DMS79 treated with DMSO at 0.1 percent for 48 hours (cell line): ENCODE measurements at regions not wholly inside any gene's neighbourhood (a gene's known extent, or its start where the extent isn't known, plus 50 kb on each side); places are given as distances from the start of the nearest gene placed in this dataset.
"Not testable (repeated sequence)": the region's sequence is repeated elsewhere in the genome, so short reads cannot be mapped to it uniquely, and the experiment has no call there.

Experiments used
- DNase-seq: peaks from one replicate; lab custom pipeline; 2025; lab: John Stamatoyannopoulos, UW

DNA sequence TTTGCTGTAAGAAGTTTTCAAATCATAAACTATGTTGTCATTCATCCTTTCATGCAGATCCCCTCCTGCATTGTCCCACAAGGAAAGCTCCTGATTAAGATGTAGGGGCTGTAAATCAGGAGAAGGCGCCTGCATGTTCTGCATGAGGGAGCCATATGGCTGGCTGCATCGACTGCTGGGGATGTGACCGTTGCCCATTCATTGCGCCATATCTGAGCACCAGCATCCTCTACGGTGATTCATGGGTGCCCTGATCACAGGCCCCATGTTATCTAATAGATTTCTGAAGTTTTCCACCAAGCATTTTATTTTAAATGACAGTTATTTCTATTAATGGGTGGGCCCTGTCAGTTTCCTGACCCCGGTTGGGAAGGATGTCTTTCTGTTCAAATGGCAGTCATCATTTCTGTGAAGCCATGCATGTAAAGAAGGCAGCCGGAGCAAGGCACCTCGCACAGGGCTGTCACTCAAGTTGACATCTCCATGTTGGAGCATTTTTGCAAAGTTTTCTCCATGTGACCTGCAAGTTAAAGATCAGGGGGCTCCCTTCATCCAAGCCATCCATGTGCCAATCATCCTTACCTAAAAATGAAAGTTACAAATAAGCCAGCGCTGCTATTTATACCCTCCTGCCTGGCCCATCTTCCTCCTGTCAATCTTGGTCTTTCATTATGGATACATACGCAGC is 128.8 kb downstream of the TEX36 start:
- no peak for DNase-seq

GRCh38 chr10:125553091-125553490 is 129.9 kb downstream of the TEX36 start:
- DNase-seq: no peak

DNA sequence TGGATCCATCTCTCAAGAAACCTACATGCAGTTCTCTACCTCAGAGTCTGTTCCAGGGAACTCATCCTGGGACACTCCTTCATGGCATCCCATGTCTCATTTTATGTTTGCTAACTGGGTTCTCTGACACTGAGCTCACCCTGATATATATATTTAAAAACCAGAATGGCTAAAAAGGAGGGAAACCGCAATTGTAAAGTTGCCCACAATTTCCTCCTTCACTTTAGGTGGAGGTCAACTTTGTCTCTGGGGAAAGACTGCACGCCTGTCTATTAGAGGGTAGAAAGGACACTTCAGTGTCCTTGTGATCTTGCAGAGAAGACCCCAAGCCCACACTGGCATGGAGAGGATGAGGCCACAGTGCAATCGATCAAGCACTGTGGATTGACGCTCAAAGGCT is 131.7 kb downstream of the TEX36 start:
- DNase-seq: no peak

GRCh38 chr10:125550362-125550761 is 132.6 kb downstream of the TEX36 start:
- DNase-seq: peak; percentile 29

DNA sequence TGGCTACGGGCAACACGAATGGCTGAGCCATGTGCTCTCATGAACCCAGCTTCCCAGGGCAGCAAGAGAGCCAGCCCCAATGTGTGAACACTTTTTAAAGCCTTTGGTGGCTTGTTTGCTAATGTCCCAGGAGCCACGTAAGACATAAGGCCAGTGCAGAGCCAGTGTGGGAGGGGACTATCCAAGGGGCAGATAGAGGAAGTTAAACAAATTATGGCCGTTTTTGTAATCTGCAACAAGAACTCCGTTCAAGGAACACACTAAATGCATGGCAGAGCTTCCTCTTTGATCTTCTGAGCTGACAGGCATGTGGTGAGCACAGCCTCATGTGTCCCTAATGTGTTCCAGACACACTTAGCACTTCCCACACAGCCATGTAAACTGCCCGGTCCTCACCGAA is 133.3 kb downstream of the TEX36 start:
- DNase-seq: no peak

GRCh38 chr10:125548878-125549277 is 134.1 kb downstream of the TEX36 start:
- no peak for DNase-seq

GRCh38 chr10:125548356-125548755 is 134.6 kb downstream of the TEX36 start:
- no peak for DNase-seq

DNA sequence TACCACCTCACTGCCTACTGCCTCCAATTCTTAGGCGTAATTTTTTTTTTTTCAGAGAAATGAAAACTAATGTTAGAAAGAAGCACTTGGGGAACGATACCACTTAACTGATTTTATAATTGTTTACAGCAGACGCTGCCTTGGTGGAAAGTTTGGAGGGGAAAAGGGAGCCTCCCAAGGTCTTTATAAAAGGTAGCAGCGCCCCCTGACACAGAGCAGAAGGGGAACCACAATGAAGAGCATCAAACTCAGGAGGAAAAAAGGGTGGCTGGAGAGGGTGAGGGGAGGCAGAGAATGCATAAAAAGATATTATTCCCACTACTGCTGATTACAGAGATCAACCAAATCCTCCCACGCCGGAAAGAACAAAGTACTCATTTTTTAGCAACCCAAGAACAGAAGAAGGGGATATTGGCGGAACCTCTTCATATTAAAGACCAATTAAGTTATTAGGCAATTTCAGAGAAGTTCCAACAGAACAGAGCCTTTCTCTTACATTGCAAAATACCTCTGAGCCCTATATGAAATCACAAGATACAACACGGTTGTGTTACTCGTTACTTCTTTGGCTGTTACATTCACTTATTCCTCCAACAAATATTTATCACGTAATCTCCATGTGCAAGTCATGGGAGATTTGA is 135.8 kb downstream of the TEX36 start:
- DNase-seq: no peak

- no peak for DNase-seq
Observed at GRCh38 chr10:125543796-125544195, 139.2 kb downstream of the TEX36 start.

DNA sequence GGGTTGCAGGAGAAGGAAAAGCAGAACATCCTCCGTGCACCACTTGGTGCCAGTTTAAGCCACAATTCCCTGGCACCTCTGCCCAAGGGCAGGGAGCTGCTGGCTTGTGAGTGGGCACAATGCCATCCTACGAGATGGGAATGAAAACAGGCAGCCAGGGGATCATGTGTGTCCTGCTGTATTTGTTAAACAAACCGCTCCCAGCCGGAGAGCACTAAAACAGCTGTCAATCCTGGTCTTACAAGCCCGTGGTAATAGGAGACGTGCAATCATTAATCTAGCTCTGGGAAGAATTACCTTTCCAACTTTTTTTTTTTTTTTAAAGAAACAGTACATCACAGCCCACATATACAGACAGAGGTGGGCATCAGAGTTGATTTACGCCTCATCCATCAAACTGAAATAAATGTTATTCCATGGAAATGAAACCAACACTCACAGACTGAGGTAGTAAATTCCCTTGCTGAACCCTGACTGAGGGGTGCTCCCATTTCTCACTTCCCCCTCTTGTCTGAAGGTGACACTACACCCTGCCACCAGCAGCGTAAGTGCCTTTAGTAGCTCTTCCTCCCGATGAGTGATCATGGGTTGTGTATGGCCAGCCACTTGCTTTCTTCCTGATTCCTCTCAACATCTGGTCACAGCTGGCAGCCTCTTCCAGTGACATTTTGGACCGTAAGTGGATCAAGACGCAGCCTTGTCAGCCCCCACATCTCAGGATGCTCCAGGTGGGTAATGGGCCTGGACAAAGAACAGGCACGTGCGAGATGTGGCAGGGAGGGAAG is 143.8 kb downstream of the TEX36 start:
- peak; percentile 32 for DNase-seq

DNA sequence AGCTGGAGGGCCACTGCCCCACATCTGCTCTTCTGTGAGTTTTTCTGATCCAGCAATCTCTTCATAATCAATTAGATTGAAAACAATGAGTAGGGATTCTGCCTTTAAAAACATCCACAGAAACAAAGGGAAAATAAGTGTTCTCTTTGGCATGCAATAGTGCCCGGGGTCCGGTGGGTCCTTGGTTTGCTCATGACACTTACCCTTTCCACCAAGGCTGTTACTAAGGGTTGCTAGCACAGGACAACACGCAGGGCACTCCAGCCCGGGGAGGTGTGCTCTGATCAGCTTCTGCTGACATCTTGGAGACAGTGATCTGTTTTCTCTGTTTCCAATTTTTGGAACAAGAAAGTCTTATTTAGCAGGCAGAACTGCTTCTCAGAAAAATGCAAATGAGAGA is 146.7 kb downstream of the TEX36 start:
- no peak for DNase-seq

- DNase-seq: no peak
Observed at GRCh38 chr10:125535559-125535958, 147.4 kb downstream of the TEX36 start.

DNA sequence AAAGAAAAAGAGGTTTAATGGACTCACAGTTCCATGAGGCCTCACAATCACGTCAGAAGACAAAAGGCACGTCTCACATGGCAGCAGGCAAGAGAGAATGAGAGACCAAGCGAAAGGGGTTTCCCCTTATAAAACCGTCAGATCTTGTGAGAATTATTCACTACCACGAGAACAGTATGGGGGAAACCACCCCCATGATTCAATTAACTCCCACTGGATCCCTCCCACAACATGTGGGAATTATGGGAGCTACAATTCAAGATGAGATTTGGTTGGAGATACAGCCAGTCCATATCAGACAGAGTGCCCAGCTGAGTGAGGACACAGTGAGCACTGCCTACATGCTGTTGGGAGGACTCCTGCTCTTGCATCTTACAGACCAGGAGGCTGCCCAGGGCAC is 148.4 kb downstream of the TEX36 start:
- no peak for DNase-seq

DNA sequence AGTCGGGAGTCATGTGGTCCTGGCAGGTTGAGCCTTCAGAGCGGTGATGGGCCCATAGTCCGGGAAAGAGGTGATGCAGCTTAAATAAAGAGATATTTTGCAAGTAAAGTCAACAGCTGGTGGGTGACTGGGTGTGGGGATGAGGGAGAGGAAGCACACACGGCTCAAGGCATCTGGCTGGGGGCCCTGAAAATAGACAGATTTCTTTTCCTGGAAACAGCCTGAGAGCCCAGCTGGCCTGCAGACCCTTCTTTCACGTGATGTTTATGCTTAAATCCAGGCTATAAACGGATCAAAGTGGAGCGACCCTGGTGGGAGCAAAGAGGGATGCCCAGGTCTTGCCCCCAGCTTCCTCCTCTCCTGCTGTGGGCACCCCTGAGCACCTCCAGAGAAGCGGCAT is 149.1 kb downstream of the TEX36 start:
- no peak for DNase-seq

GRCh38 chr10:125531465-125531864 is 151.5 kb downstream of the TEX36 start:
- no peak for DNase-seq

GRCh38 chr10:125523347-125523746 is 159.6 kb downstream of the TEX36 start:
- no peak for DNase-seq

GRCh38 chr10:125521721-125522680 is 161.0 kb downstream of the TEX36 start:
- no peak for DNase-seq

DNA sequence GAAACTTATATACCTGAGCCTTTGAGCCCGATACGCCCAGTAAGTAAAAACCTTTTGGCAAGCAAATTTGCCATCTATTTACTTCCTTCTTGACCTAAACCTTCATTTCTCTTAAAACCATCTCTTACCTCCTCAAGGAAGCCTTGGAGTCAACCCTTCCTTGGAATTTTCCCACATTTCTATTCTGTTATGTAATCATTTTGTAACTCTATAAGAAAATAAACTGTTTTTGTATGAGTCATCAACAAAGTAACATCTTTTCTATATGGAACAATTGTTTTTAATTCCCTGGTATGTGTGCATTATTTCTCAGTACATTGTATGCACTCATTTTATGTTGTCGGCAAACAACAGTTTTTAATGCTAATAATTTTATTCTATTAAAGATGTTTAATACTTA is 162.0 kb downstream of the TEX36 start:
- no peak for DNase-seq

DNA sequence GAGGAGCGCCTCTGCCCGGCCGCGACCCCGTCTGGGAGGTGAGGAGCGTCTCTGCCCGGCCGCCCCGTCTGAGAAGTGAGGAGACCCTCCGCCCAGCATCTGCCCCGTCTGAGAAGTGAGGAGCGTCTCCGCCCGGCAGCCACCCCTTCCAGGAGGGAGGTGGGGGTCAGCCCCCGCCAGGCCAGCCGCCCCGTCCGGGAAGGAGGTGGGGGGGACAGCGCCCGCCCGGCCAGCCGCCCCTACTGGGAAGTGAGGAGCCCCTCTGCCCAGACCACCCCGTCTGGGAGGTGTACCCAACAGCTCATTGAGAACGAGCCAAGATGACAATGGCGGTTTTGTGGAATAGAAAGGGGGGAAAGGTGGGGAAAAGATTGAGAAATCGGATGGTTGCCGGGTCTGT is 164.6 kb downstream of the TEX36 start:
- DNase-seq: not testable (repeated sequence)

- DNase-seq: no peak
Observed at GRCh38 chr10:125515571-125515970, 167.4 kb downstream of the TEX36 start.

DNA sequence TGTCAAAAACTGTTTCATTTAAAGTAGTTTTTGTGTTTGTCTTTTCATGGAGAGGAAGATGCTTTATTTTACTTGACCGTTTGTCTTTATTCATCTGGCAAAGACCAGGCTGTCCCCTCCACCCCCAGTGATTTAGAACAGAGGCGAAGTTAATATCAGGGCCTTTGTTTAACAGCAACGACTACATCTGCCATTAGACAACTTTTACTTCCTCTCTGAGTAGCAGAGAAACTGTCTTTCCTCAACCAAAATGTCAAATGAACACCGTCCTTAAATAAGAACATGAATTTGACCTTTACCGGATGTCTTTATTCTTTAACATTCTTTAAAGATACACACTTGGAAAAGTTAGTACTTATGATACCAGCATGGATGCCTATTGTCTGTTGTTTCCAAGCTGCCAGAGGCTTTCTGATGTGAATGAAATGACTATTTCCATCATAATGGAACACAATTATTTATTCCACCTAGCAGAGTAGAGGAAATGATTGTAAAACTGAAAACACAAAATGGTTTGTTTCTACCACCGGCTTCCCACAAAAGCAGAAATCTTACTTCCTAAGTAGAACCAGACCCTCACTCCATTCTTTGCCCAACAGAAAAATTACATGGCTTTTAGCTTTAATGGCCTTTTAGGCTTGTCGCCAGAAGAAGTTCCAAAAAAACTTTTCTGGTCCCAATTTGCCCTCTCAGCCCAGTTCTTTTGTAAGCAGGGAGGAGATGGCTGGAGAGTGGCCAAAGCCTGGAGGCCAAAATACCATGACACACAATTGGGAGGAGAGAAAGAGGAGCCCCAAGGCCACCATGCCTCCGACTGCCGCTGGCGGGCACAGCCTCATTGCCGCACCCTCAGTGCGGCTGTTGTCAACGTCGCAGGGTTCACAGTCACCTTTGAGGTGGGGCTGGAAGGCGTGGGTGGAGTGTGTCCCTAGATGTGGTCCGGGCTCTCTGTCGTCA is 168.5 kb downstream of the TEX36 start:
- no peak for DNase-seq
